Trophoblast cell (in vitro differentiated cells and primary cell): ENCODE measurements at regions not wholly inside any gene's neighbourhood (a gene's known extent, or its start where the extent isn't known, plus 50 kb on each side); places are given as distances from the start of the nearest gene placed in this dataset.
"Not testable (repeated sequence)": the region's sequence is repeated elsewhere in the genome, so short reads cannot be mapped to it uniquely, and the experiment has no call there.

Source experiments
- DNase-seq, 2 donors: peaks; one replicate each; pipeline ENCODE4 v3.0.0-alpha.2; 2016
- H2AFZ ChIP-seq: 2 replicates; pipeline ENCODE4 v1.6.1; 2013; ENCODE audit warnings: low read length, moderate library complexity, mild to moderate bottlenecking; ENCODE audit not compliant: insufficient read depth, poor library complexity
- H2AK5ac ChIP-seq: 2 replicates; pipeline ENCODE4 v1.6.1; 2013; ENCODE audit warnings: mild to moderate bottlenecking, low read length
- H2BK120ac ChIP-seq: 2 replicates; pipeline ENCODE4 v1.6.1; 2013; ENCODE audit warnings: low read length, mild to moderate bottlenecking, moderate library complexity; ENCODE audit not compliant: insufficient read depth, poor library complexity
- H2BK12ac ChIP-seq: 2 replicates; pipeline ENCODE4 v1.6.1; 2013; ENCODE audit warnings: mild to moderate bottlenecking, low read length, moderate library complexity
- H2BK5ac ChIP-seq: 2 replicates; pipeline ENCODE4 v1.6.1; 2013; ENCODE audit warnings: low read length, low read depth, moderate library complexity, mild to moderate bottlenecking; ENCODE audit not compliant: poor library complexity
- H3K14ac ChIP-seq: 2 replicates; pipeline ENCODE4 v1.6.1; 2013; ENCODE audit warnings: mild to moderate bottlenecking, low read length
- H3K18ac ChIP-seq: 2 replicates; pipeline ENCODE4 v1.6.1; 2013; ENCODE audit warnings: mild to moderate bottlenecking, low read length
- H3K23ac ChIP-seq: 2 replicates; pipeline ENCODE4 v1.6.1; 2013; ENCODE audit warnings: low read length
- H3K27ac ChIP-seq: 2 replicates; pipeline ENCODE4 v1.5.1; 2013; ENCODE audit warnings: low read depth, mild to moderate bottlenecking, inconsistent platforms, low read length, moderate library complexity
- H3K27me3 ChIP-seq: 2 replicates; pipeline ENCODE4 v1.6.1; 2013; ENCODE audit warnings: inconsistent platforms, mild to moderate bottlenecking, low read length, moderate library complexity; ENCODE audit not compliant: insufficient read depth
- H3K36me3 ChIP-seq, 2 experiments: 1 replicate in 1 of 2; 2 replicates in 1 of 2; pipeline ENCODE4 v1.6.1; 2013; ENCODE audit warnings: low read length in 2 of 2, mild to moderate bottlenecking in 2 of 2, moderate library complexity in 1 of 2; ENCODE audit not compliant: insufficient read depth in 2 of 2, control insufficient read depth in 1 of 2
- H3K4ac ChIP-seq: 2 replicates; pipeline ENCODE4 v1.6.1; 2013; ENCODE audit warnings: low read depth, mild to moderate bottlenecking, low read length, moderate library complexity
- H3K4me1 ChIP-seq, 2 experiments: 1 replicate in 1 of 2; 2 replicates in 1 of 2; pipeline ENCODE4 v1.6.1; 2013; ENCODE audit warnings: low read length in 2 of 2, mild to moderate bottlenecking in 2 of 2, moderate library complexity in 1 of 2; ENCODE audit not compliant: insufficient read depth in 2 of 2, control insufficient read depth in 1 of 2
- H3K4me2 ChIP-seq: 2 replicates; pipeline ENCODE4 v1.6.1; 2013; ENCODE audit warnings: inconsistent platforms, mild to moderate bottlenecking, low read length, moderate library complexity
- H3K4me3 ChIP-seq: 2 replicates; pipeline ENCODE4 v1.5.1; 2013; ENCODE audit warnings: mild to moderate bottlenecking, low read depth, low read length, inconsistent platforms
- H3K79me1 ChIP-seq: one replicate; pipeline ENCODE4 v1.6.1; 2013; ENCODE audit warnings: low read length
- H3K79me2 ChIP-seq: 2 replicates; pipeline ENCODE4 v1.6.1; 2013; ENCODE audit warnings: low read length, mild to moderate bottlenecking; ENCODE audit not compliant: control insufficient read depth, insufficient read depth, poor library complexity
- H3K9ac ChIP-seq: 2 replicates; pipeline ENCODE4 v1.6.1; 2013; ENCODE audit warnings: mild to moderate bottlenecking, low read length
- H3K9me3 ChIP-seq: 2 replicates; pipeline ENCODE4 v1.6.1; 2013; ENCODE audit warnings: low read depth, mild to moderate bottlenecking, control low read depth, inconsistent platforms, low read length; ENCODE audit not compliant: insufficient read depth
- H4K12ac ChIP-seq: 2 replicates; pipeline ENCODE4 v1.6.1; 2013; ENCODE audit warnings: low read depth, mild to moderate bottlenecking, low read length, moderate library complexity
- H4K8ac ChIP-seq: 2 replicates; pipeline ENCODE4 v1.6.1; 2013; ENCODE audit warnings: low read depth, mild to moderate bottlenecking, low read length, moderate library complexity
- H4K91ac ChIP-seq: one replicate; pipeline ENCODE4 v1.6.1; 2013; ENCODE audit warnings: low read depth, mild to moderate bottlenecking, low read length, moderate library complexity
- WGBS: extraction: QIAGEN DNeasy Blood & Tissue Kit; methylation state at CpG from one replicate; pipeline ENCODE4 v1.1.7; 2013; ENCODE audit warnings: missing lambda C conversion rate; ENCODE audit not compliant: insufficient read length, insufficient coverage; ENCODE audit errors: extremely low coverage; 5-methylcytosine and 5-hydroxymethylcytosine counted together

- Histone ChIP-seq H3K4ac (no peak overlapping the region), H4K91ac (no peak overlapping the region), H3K79me2 (no peaks in the 10 kb centered on the region), H3K4me3 (no peak overlapping the region), H2BK12ac (no peak overlapping the region), H4K12ac (no peak overlapping the region), H2AK5ac (no peak overlapping the region), H3K27ac (no peak overlapping the region), H3K4me1 (no peaks in the 10 kb centered on the region), H3K27me3 (no peaks in the 10 kb centered on the region), H2BK5ac (no peak overlapping the region), H4K8ac (no peak overlapping the region), H3K9ac (no peak overlapping the region), H2AFZ (no peak overlapping the region), H3K4me2 (no peak overlapping the region), H3K18ac (no peak overlapping the region), H3K79me1 (no peaks in the 10 kb centered on the region), H2BK120ac (no peak overlapping the region), H3K36me3 (no peaks in the 10 kb centered on the region), H3K9me3 (no peaks in the 10 kb centered on the region), H3K23ac (no peak overlapping the region), H3K14ac (no peak overlapping the region)
- no peak for DNase-seq
- WGBS, result no CpG with 5 or more reads among the region's 2 CpGs
Measured at GRCh38 chrX:107374132-107374531, 75.3 kb upstream of the FRMPD3 start.

DNA sequence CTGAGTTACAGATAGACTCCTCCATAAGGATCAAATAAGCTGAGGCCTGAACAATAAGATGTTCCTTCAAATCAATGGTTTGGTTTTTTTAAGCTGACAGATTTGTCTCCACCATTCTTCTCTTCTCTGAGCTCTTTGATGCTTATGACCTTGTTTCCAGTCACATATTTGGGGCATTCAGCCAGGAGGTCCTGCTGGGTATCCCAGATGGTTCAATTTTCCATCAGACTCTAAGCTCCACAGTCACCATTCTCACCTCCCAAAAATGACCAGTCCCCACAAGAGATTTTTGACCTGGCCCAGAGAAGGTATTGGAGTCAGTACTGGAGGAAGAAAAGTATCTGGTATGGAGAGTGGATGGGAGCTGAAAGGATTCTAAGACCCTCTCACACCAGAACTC lies 74.6 kb upstream of the FRMPD3 start:
- Histone ChIP-seq H3K36me3 (no peaks in the 10 kb centered on the region), H2BK5ac (no peak overlapping the region), H4K8ac (no peak overlapping the region), H3K79me1 (no peaks in the 10 kb centered on the region), H3K27me3 (no peaks in the 10 kb centered on the region), H4K12ac (no peak overlapping the region), H3K4me1 (no peaks in the 10 kb centered on the region), H3K9me3 (no peaks in the 10 kb centered on the region), H3K27ac (no peak overlapping the region), H3K18ac (no peak overlapping the region), H3K23ac (no peak overlapping the region), H2BK12ac (no peak overlapping the region), H3K14ac (no peak overlapping the region), H2BK120ac (no peak overlapping the region), H4K91ac (no peak overlapping the region), H3K4ac (no peak overlapping the region), H3K4me2 (no peak overlapping the region), H3K9ac (no peak overlapping the region), H3K4me3 (no peak overlapping the region), H2AK5ac (no peak overlapping the region), H2AFZ (no peak overlapping the region), H3K79me2 (no peaks in the 10 kb centered on the region)
- no peak for DNase-seq

DNA sequence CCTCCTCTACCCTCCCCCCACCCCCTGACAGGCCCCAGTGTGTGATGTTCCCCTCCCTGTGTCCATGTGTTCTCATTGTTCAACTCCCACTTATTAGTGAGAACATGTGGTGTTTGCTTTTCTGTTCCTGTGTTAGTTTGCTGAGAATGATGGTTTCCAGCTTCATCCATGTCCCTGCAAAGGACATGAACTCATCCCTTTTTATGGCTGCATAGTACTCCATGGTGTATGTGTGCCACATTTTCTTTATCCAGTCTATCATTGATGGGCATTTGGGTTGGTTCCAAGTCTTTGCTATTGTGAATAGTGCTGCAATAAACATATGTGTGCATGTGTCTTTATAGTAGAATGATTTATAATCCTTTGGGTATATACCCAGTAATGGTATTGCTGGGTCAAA lies 73.3 kb upstream of the FRMPD3 start:
- H3K14ac ChIP-seq, result not testable (repeated sequence)

GRCh38 chrX:107384397-107385105 lies 64.9 kb upstream of the FRMPD3 start:
- H3K4me2 ChIP-seq, result no peak overlapping the region
- no peak overlapping the region for H4K12ac ChIP-seq
- H2AFZ ChIP-seq, result no peak overlapping the region
- H3K4me3 ChIP-seq, result no peak overlapping the region
- H4K91ac ChIP-seq, result no peak overlapping the region
- no peaks in the 10 kb centered on the region for H3K36me3 ChIP-seq
- no peak overlapping the region for H2BK120ac ChIP-seq
- H2BK5ac ChIP-seq, result no peak overlapping the region
- H3K9ac ChIP-seq, result no peak overlapping the region
- no peak overlapping the region for H3K14ac ChIP-seq
- H4K8ac ChIP-seq, result no peak overlapping the region
- no peak overlapping the region for H3K23ac ChIP-seq
- no peak overlapping the region for H3K18ac ChIP-seq
- no peaks in the 10 kb centered on the region for H3K4me1 ChIP-seq
- DNase-seq, result no peak
- no peaks in the 10 kb centered on the region for H3K79me2 ChIP-seq
- WGBS, result no CpG with 5 or more reads among the region's 8 CpGs
- H3K27me3 ChIP-seq, result no peaks in the 10 kb centered on the region
- no peak overlapping the region for H2AK5ac ChIP-seq
- H3K79me1 ChIP-seq, result no peaks in the 10 kb centered on the region
- H3K27ac ChIP-seq, result no peak overlapping the region
- H3K4ac ChIP-seq, result no peak overlapping the region
- H3K9me3 ChIP-seq, result no peaks in the 10 kb centered on the region
- H2BK12ac ChIP-seq, result no peak overlapping the region

More for the DNA sequence above, 73.3 kb upstream of the FRMPD3 start:
- H2BK120ac ChIP-seq, DNase-seq, H3K4me2 ChIP-seq, H3K79me1 ChIP-seq, H3K79me2 ChIP-seq, H2AFZ ChIP-seq, H3K23ac ChIP-seq, H3K27ac ChIP-seq, H3K27me3 ChIP-seq, H3K4ac ChIP-seq, H2BK5ac ChIP-seq, H3K9ac ChIP-seq, H3K4me3 ChIP-seq, H2BK12ac ChIP-seq, H2AK5ac ChIP-seq, H4K91ac ChIP-seq, H3K18ac ChIP-seq, H3K4me1 ChIP-seq, H4K8ac ChIP-seq, H3K9me3 ChIP-seq, H4K12ac ChIP-seq, H3K36me3 ChIP-seq: not testable (repeated sequence)
